ENCODE measurements at regions not wholly inside any gene's neighbourhood (a gene's known extent, or its start where the extent isn't known, plus 50 kb on each side); places are given as distances from the start of the nearest gene placed in this dataset.

GRCh38 chr17:5694551-5694950 lies 110.2 kb upstream of the NLRP1 start:
- no peak for DNase-seq (ENCODE audit: low read depth)

- DNase-seq (ENCODE audit: low read depth) = no peak
Observed at GRCh38 chr17:5695480-5695879, 111.2 kb upstream of the NLRP1 start.

GRCh38 chr17:5698959-5699358 lies 114.7 kb upstream of the NLRP1 start:
- DNase-seq (ENCODE audit: low read depth) = no peak

GRCh38 chr17:5699814-5700213 lies 115.5 kb upstream of the NLRP1 start:
- no peak for DNase-seq (ENCODE audit: low read depth)

- no peak for DNase-seq (ENCODE audit: low read depth)
Observed at GRCh38 chr17:5700745-5701144, 116.4 kb upstream of the NLRP1 start.

GRCh38 chr17:5701381-5701780 lies 117.1 kb upstream of the NLRP1 start:
- no peak for DNase-seq (ENCODE audit: low read depth)

- DNase-seq (ENCODE audit: low read depth) = no peak
Observed at GRCh38 chr17:5702951-5703510, 118.7 kb upstream of the NLRP1 start.

- no peak for DNase-seq (ENCODE audit: low read depth)
Observed at GRCh38 chr17:5703736-5704135, 119.4 kb upstream of the NLRP1 start.

GRCh38 chr17:5705081-5705875 lies 121.0 kb upstream of the NLRP1 start:
- DNase-seq (ENCODE audit: low read depth) = no peak

GRCh38 chr17:5705876-5706576 lies 121.7 kb upstream of the NLRP1 start:
- DNase-seq (ENCODE audit: low read depth) = no peak

- DNase-seq (ENCODE audit: low read depth) = no peak
Observed at GRCh38 chr17:5706577-5707210, 122.4 kb upstream of the NLRP1 start.

GRCh38 chr17:5707482-5707881 lies 123.2 kb upstream of the NLRP1 start:
- no peak for DNase-seq (ENCODE audit: low read depth)

- DNase-seq (ENCODE audit: low read depth) = no peak
Observed at GRCh38 chr17:5708344-5708743, 124.0 kb upstream of the NLRP1 start.

GRCh38 chr17:5711344-5711743 lies 127.0 kb upstream of the NLRP1 start:
- DNase-seq (ENCODE audit: low read depth) = no peak

GRCh38 chr17:5714993-5715392 lies 130.7 kb upstream of the NLRP1 start:
- DNase-seq (ENCODE audit: low read depth) = no peak

- DNase-seq (ENCODE audit: low read depth) = no peak
Observed at GRCh38 chr17:5715478-5715877, 131.2 kb upstream of the NLRP1 start.

- DNase-seq (ENCODE audit: low read depth) = no peak
Observed at GRCh38 chr17:5718726-5719125, 134.4 kb upstream of the NLRP1 start.

GRCh38 chr17:5719976-5720375 lies 135.7 kb upstream of the NLRP1 start:
- no peak for DNase-seq (ENCODE audit: low read depth)

GRCh38 chr17:5730373-5730772 lies 146.1 kb upstream of the NLRP1 start:
- DNase-seq (ENCODE audit: low read depth) = no peak

- DNase-seq (ENCODE audit: low read depth) = no peak
Observed at GRCh38 chr17:5740937-5741336, 156.6 kb upstream of the NLRP1 start.

GRCh38 chr17:5741810-5742209 lies 157.5 kb upstream of the NLRP1 start:
- no peak for DNase-seq (ENCODE audit: low read depth)

- no peak for DNase-seq (ENCODE audit: low read depth)
Observed at GRCh38 chr17:5745111-5745813, 161.0 kb upstream of the NLRP1 start.

Data from GM04503 (cell line).